SU-DHL-6 (cell line): ENCODE measurements at regions not wholly inside any gene's neighbourhood (a gene's known extent, or its start where the extent isn't known, plus 50 kb on each side); places are given as distances from the start of the nearest gene placed in this dataset.

ENCODE experiments used
- H2AFZ ChIP-seq: fragments of 200-600 bp; sonication (generic); 2 replicates; pipeline ENCODE4 v1.6.1; 2014; ENCODE audit warnings: low read depth, mild to moderate bottlenecking, moderate library complexity, mixed read lengths, antibody characterized with exemption, low read length; ENCODE audit not compliant: severe bottlenecking
- H3F3A ChIP-seq: fragments of 200-600 bp; shearing (Covaris generic); 2 replicates; pipeline ENCODE4 v1.6.0; 2016; ENCODE audit warnings: antibody characterized with exemption, mild to moderate bottlenecking; ENCODE audit not compliant: insufficient read depth
- H3K27ac ChIP-seq: fragments of 200-600 bp; sonication (generic); 2 replicates; pipeline ENCODE4 v1.5.1; 2016; ENCODE audit warnings: low read depth, mild to moderate bottlenecking, low read length, moderate library complexity, mixed read lengths
- H3K27me3 ChIP-seq: fragments of 200-600 bp; sonication (generic), shearing (Covaris generic); 2 replicates; pipeline ENCODE4 v1.6.0; 2014; ENCODE audit warnings: mild to moderate bottlenecking, low read length
- H3K36me3 ChIP-seq: fragments of 200-600 bp; sonication (generic); 2 replicates; pipeline ENCODE4 v1.6.1; 2014; ENCODE audit warnings: mild to moderate bottlenecking, low read length, mixed read lengths
- H3K4me2 ChIP-seq: fragments of 300-600, 200-600 bp; shearing (Covaris generic), sonication (generic); 2 replicates; pipeline ENCODE4 v1.6.0; 2014; ENCODE audit warnings: low read length, low read depth, mild to moderate bottlenecking; ENCODE audit not compliant: poor library complexity, severe bottlenecking
- H3K4me3 ChIP-seq: fragments of 200-600 bp; sonication (generic); 2 replicates; pipeline ENCODE4 v1.5.1; 2014; ENCODE audit warnings: antibody characterized with exemption, low read length, mild to moderate bottlenecking, mixed read lengths; ENCODE audit not compliant: insufficient read depth, poor library complexity, severe bottlenecking
- H3K79me2 ChIP-seq: fragments of 200-600 bp; sonication (generic); 2 replicates; pipeline ENCODE4 v1.6.1; 2014; ENCODE audit warnings: mild to moderate bottlenecking, low read length, moderate library complexity; ENCODE audit not compliant: insufficient read depth
- H3K9ac ChIP-seq: fragments of 200-600 bp; sonication (generic); 2 replicates; pipeline ENCODE4 v1.7.0; 2014; ENCODE audit warnings: mild to moderate bottlenecking, low read length
- H3K9me2 ChIP-seq: fragments of 200-600 bp; sonication (generic); replicated peaks from 2 replicates; pipeline ENCODE4 v1.6.1; 2014; ENCODE audit warnings: low read length; ENCODE audit not compliant: insufficient read depth
- H3K9me3 ChIP-seq: fragments of 200-600 bp; sonication (generic); 2 replicates; pipeline ENCODE4 v1.6.1; 2014; ENCODE audit warnings: low read length, mixed read lengths; ENCODE audit not compliant: insufficient read depth
- H4K20me1 ChIP-seq: fragments of 200-600 bp; sonication (generic); 2 replicates; pipeline ENCODE4 v1.6.1; 2014; ENCODE audit warnings: low read depth, mild to moderate bottlenecking, antibody characterized with exemption, low read length, moderate library complexity, mixed read lengths
- CTCF ChIP-seq: fragments of 200-600 bp; sonication (generic); IDR thresholded peaks from one replicate; pipeline ENCODE4 v1.5.1; 2017; ENCODE audit warnings: antibody characterized with exemption, mild to moderate bottlenecking, low read length, moderate library complexity; ENCODE audit not compliant: insufficient read depth, poor library complexity, severe bottlenecking
- EZH2phosphoT487 ChIP-seq: fragments of 200-600 bp; sonication (generic), shearing (Covaris generic); conservative IDR thresholded peaks from 2 replicates; pipeline ENCODE4 v1.6.1; 2018; ENCODE audit warnings: mild to moderate bottlenecking, antibody characterized with exemption, low read length, moderate library complexity, mixed read lengths

GRCh38 chrX:45846328-45846727 lies 645.7 kb upstream of the DIPK2B start:
- no peaks in the 10 kb centered on the region for H3K9me3 ChIP-seq
- H3K27ac ChIP-seq = no peak overlapping the region
- H3K9me2 ChIP-seq = no peaks in the 10 kb centered on the region
- TF ChIP-seq EZH2phosphoT487 (no peak), CTCF (no peak)
- peaks cover 4% of the 10 kb centered on the region for H3K79me2 ChIP-seq
- no peak overlapping the region for H3K4me2 ChIP-seq
- no peaks in the 10 kb centered on the region for H4K20me1 ChIP-seq
- no peaks in the 10 kb centered on the region; the same call in 1 of the 2 replicates for H3F3A ChIP-seq
- no peaks in the 10 kb centered on the region for H3K27me3 ChIP-seq
- H2AFZ ChIP-seq = no peak overlapping the region
- no peak overlapping the region for H3K9ac ChIP-seq
- no peak overlapping the region for H3K4me3 ChIP-seq
- no peaks in the 10 kb centered on the region for H3K36me3 ChIP-seq

- no peaks in the 10 kb centered on the region for H3K9me3 ChIP-seq
- H3K4me3 ChIP-seq = no peak overlapping the region
- H4K20me1 ChIP-seq = no peaks in the 10 kb centered on the region
- H3K79me2 ChIP-seq = peaks cover under 1% of the 10 kb centered on the region
- no peak overlapping the region for H2AFZ ChIP-seq
- no peak overlapping the region for H3K9ac ChIP-seq
- H3K27me3 ChIP-seq = no peaks in the 10 kb centered on the region
- H3K9me2 ChIP-seq = no peaks in the 10 kb centered on the region
- no peaks in the 10 kb centered on the region; the same call in 1 of the 2 replicates for H3F3A ChIP-seq
- TF ChIP-seq CTCF (no peak), EZH2phosphoT487 (no peak)
- no peaks in the 10 kb centered on the region for H3K36me3 ChIP-seq
- H3K4me2 ChIP-seq = no peak overlapping the region
- no peak overlapping the region for H3K27ac ChIP-seq
These were observed 644.5 kb upstream of the DIPK2B start for GRCh38 chrX:45845142-45845541.

- no peak for TF ChIP-seq CTCF
- no peak for TF ChIP-seq EZH2phosphoT487
- H3K27ac ChIP-seq = no peak overlapping the region
- no peaks in the 10 kb centered on the region for H3F3A ChIP-seq
- no peaks in the 10 kb centered on the region for H3K9me2 ChIP-seq
- H3K9me3 ChIP-seq = no peaks in the 10 kb centered on the region
- no peak overlapping the region for H3K4me3 ChIP-seq
- no peak overlapping the region for H3K4me2 ChIP-seq
- H4K20me1 ChIP-seq = no peaks in the 10 kb centered on the region
- H2AFZ ChIP-seq = no peak overlapping the region
- H3K9ac ChIP-seq = no peak overlapping the region
- no peaks in the 10 kb centered on the region for H3K36me3 ChIP-seq
- H3K79me2 ChIP-seq = no peaks in the 10 kb centered on the region
- H3K27me3 ChIP-seq = no peaks in the 10 kb centered on the region
These were observed 642.8 kb upstream of the DIPK2B start for GRCh38 chrX:45843518-45843917.
